ENCODE measurements at regions not wholly inside any gene's neighbourhood (a gene's known extent, or its start where the extent isn't known, plus 50 kb on each side); places are given as distances from the start of the nearest gene placed in this dataset.

GRCh38 chr6:105787747-105788146 is 298.4 kb upstream of the PRDM1 start:
- no peaks in the 10 kb centered on the region for H3K36me3 Mint-ChIP-seq (ENCODE audit: insufficient read depth)
- DNase-seq (ENCODE audit: low spot score, unreplicated experiment) = no peak
- H3K9me3 Mint-ChIP-seq (ENCODE audit: low read depth) = no peaks in the 10 kb centered on the region
- peaks cover 9% of the 10 kb centered on the region for H3K4me1 Mint-ChIP-seq (ENCODE audit: low read depth)
- H3K27ac Mint-ChIP-seq = no peak overlapping the region
- TF ChIP-seq CTCF (IDR thresholded peaks at IDR 0.05; ENCODE audit: unreplicated experiment) = no peak
- no peak overlapping the region for H3K4me3 Mint-ChIP-seq (ENCODE audit: low read depth)
- peaks cover 31% of the 10 kb centered on the region for H3K27me3 Mint-ChIP-seq

- Mint-ChIP-seq H3K9me3 (ENCODE audit: low read depth) (no peaks in the 10 kb centered on the region), H3K4me3 (ENCODE audit: low read depth) (no peak overlapping the region), H3K27me3 (peaks cover 33% of the 10 kb centered on the region), H3K36me3 (ENCODE audit: insufficient read depth) (no peaks in the 10 kb centered on the region), H3K27ac (no peak overlapping the region), H3K4me1 (ENCODE audit: low read depth) (peaks cover 5% of the 10 kb centered on the region)
- DNase-seq (ENCODE audit: low spot score, unreplicated experiment) = no peak
- TF ChIP-seq CTCF (IDR thresholded peaks at IDR 0.05; ENCODE audit: unreplicated experiment) = no peak
These were observed 299.1 kb upstream of the PRDM1 start for GRCh38 chr6:105786890-105787655.

- no peaks in the 10 kb centered on the region for H3K9me3 Mint-ChIP-seq (ENCODE audit: low read depth)
- no peak for TF ChIP-seq CTCF (IDR thresholded peaks at IDR 0.05; ENCODE audit: unreplicated experiment)
- no peaks in the 10 kb centered on the region for H3K4me1 Mint-ChIP-seq (ENCODE audit: low read depth)
These were observed 299.7 kb upstream of the PRDM1 start for GRCh38 chr6:105786449-105786848.

GRCh38 chr6:105785066-105785811 is 300.9 kb upstream of the PRDM1 start:
- Mint-ChIP-seq H3K4me3 (ENCODE audit: low read depth) (no peak overlapping the region), H3K36me3 (ENCODE audit: insufficient read depth) (no peaks in the 10 kb centered on the region), H3K27me3 (peaks cover 33% of the 10 kb centered on the region), H3K4me1 (ENCODE audit: low read depth) (no peaks in the 10 kb centered on the region), H3K9me3 (ENCODE audit: low read depth) (no peaks in the 10 kb centered on the region), H3K27ac (no peak overlapping the region)
- no peak for TF ChIP-seq CTCF (IDR thresholded peaks at IDR 0.05; ENCODE audit: unreplicated experiment)
- no peak for DNase-seq (ENCODE audit: low spot score, unreplicated experiment)

More at GRCh38 chr6:105786449-105786848, 299.7 kb upstream of the PRDM1 start:
- DNase-seq (ENCODE audit: low spot score, unreplicated experiment) = no peak
- Mint-ChIP-seq H3K4me3 (ENCODE audit: low read depth) (no peak overlapping the region), H3K27ac (no peak overlapping the region), H3K36me3 (ENCODE audit: insufficient read depth) (no peaks in the 10 kb centered on the region), H3K27me3 (peaks cover 33% of the 10 kb centered on the region)

GRCh38 chr6:105784179-105784578 is 302.0 kb upstream of the PRDM1 start:
- Mint-ChIP-seq H3K4me3 (ENCODE audit: low read depth) (no peak overlapping the region), H3K4me1 (ENCODE audit: low read depth) (no peaks in the 10 kb centered on the region), H3K9me3 (ENCODE audit: low read depth) (no peaks in the 10 kb centered on the region), H3K27me3 (peaks cover 33% of the 10 kb centered on the region), H3K27ac (no peak overlapping the region), H3K36me3 (ENCODE audit: insufficient read depth) (no peaks in the 10 kb centered on the region)
- TF ChIP-seq CTCF (IDR thresholded peaks at IDR 0.05; ENCODE audit: unreplicated experiment) = no peak
- no peak for DNase-seq (ENCODE audit: low spot score, unreplicated experiment)
